NCI-H748 (cell line): ENCODE measurements at regions not wholly inside any gene's neighbourhood (a gene's known extent, or its start where the extent isn't known, plus 50 kb on each side); places are given as distances from the start of the nearest gene placed in this dataset.

ENCODE experiments used
- DNase-seq: peaks from one replicate; lab custom pipeline; 2025; ENCODE audit not compliant: unreplicated experiment; lab: John Stamatoyannopoulos, UW

- DNase-seq, result no peak
Observed at GRCh38 chr9:87115785-87116184, 168.5 kb upstream of the GAS1 start.

DNA sequence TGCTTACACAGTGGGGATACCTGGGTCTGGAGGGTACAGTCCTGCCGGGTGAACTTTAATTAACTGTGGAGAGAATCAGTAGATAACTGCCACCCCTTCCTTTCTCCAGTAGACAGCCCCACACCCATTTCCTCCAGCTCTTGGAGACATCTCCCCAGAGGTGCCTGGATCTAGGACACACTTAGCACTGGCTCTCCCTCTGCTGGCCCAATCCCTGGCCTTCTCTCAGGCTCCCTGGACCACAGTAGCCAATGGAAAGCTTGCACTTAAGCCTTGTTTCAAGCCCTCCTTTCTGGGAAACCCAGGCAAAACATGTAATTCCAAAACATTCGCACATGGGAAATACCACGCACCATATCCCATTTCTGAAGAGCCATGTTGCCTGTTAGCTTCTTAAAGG lies 169.2 kb upstream of the GAS1 start:
- no peak for DNase-seq

DNA sequence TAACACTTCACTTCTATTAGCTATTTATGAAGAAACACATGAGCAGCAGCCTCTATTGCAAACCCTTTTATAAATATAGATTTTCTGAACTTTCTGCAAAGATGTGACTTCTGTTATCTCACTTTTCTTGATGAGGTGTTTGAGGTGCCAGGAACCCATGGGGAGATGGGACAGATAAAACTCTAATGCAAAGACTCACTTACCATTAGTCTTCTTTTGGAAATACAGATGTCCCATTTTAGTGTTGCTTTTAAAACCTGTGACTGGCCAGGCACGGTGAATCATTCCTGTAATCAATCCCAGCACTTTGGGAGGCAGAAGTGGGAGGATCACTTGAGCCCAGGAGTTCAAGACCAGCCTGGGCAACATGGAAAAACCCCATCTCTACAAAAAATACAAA lies 171.3 kb upstream of the GAS1 start:
- no peak for DNase-seq

- no peak for DNase-seq
Observed at GRCh38 chr9:87119328-87119881, 172.1 kb upstream of the GAS1 start.

DNA sequence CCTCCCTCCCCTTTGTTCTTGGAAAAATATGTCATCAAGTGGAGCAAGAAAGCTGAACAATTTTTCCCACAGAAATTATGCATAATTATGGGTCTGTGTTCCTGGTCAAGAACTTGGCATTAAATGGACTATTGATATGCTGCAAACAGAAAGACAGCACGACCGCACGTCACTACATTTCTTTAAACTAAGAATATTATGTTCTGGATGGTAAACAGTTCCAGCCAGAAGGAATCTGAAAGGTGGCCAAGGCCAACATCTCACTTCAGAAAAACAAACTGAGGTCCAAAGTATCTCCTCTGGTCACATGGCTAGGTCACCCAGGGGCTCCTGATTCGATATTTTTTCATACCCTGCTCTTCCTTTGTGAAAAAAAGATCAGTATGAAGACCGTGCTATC lies 173.3 kb upstream of the GAS1 start:
- DNase-seq, result no peak

GRCh38 chr9:87122947-87123685 lies 175.8 kb upstream of the GAS1 start:
- no peak for DNase-seq

DNA sequence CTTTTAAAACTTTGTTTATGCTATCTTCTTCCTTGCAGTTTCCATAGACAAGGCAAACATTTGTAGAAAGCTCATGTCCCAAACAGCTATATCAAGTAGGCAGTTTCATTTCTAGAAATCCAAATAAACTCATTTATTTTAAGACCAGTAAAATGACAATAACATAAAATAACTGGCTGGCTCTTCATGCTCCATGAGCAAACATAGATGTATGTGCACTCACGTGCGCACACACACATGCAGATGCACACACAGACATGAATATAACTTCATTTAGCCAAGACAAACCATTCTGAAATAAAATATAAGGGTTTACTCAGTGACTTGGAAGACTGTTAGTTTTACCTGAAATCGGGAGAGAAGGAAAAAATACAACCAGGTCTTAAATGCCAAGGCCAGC lies 176.5 kb upstream of the GAS1 start:
- no peak for DNase-seq

DNA sequence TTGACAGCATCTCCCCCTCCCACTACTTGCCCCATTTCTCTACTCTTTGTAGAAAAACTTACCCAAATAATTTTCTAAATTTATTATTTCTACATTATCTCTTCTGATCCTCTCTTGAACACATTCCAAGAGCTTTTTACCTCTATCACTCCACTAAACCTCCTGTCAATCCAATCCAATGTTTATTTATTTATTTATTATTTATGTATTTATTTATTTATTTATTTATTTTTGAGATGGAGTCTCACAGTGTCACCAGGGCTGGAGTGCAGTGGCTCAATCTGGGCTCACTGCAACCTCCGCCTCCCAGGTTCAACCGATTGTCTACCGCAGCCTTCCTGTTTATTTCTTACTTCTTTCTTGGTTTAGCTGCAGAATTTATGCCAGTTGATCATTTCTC lies 178.5 kb upstream of the GAS1 start:
- DNase-seq, result no peak

- DNase-seq, result no peak
Observed at GRCh38 chr9:87127543-87127942, 180.2 kb upstream of the GAS1 start.

- no peak for DNase-seq
Observed at GRCh38 chr9:87127978-87128614, 180.8 kb upstream of the GAS1 start.

DNA sequence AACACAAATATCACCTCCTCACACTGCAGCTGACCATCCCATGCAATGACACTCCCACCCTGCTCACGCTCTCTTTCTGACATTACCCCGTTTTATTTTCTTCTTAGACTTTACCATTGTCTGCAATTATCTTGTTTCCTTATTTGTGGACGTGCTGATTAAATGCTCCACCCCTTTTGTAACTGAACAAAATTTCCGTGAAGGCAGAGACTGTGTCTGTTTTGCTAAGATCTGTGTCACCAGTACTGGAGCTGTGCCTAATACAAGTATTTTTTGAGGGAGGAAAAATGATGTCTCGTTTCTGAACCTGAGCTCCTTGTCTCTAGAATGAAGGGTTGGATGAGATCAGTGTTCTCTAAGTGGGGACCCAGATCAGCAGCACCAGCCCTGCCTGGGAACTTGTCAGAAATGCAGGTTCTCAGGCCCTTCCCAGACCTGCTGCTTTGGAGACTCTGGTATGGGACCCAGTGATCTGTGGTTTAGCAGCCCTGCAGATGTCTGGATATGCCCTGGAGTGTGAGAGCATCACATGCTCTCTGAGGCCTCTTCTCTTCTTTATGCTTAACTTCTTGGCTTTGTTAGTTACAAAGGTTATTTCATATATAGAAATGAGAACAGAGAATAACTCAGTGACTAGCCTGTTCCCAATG lies 181.7 kb upstream of the GAS1 start:
- no peak for DNase-seq

DNA sequence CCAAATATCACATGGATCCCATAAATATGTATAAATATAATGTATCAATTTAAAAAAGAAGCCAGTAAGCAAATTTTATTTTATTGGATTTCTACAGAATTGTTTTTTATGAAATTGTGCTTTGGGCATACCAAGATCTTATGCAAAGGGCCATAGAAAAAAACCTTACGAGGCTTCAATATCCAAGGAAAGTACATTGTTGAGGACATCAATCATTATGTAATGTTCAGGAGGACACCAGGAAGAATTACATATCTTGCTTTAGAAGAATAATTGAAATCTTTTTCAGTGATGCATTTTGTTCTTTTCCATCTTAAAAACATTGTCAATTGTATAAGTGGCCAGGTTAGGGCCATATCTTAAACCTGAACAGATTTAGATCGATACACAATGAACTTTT lies 187.8 kb upstream of the GAS1 start:
- no peak for DNase-seq

DNA sequence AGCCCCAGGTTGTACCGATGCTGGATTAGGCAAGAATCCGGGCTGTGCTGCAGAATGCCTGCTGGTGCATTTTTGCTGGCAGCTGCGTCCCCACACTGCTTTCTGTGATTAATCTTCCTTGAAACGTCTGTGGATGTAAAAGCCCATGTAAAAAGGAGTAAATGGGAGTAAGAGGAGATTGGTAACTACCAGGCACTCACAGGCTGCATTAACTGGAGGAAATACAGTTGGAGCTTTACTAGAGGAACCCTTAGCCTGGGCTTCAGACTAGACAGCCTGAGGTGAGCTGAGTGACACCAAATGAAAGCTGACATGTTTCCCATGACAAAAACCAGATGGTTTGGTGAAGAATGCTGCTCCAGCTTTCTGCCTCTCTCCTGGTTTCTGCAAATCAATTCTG lies 190.4 kb upstream of the GAS1 start:
- no peak for DNase-seq

DNA sequence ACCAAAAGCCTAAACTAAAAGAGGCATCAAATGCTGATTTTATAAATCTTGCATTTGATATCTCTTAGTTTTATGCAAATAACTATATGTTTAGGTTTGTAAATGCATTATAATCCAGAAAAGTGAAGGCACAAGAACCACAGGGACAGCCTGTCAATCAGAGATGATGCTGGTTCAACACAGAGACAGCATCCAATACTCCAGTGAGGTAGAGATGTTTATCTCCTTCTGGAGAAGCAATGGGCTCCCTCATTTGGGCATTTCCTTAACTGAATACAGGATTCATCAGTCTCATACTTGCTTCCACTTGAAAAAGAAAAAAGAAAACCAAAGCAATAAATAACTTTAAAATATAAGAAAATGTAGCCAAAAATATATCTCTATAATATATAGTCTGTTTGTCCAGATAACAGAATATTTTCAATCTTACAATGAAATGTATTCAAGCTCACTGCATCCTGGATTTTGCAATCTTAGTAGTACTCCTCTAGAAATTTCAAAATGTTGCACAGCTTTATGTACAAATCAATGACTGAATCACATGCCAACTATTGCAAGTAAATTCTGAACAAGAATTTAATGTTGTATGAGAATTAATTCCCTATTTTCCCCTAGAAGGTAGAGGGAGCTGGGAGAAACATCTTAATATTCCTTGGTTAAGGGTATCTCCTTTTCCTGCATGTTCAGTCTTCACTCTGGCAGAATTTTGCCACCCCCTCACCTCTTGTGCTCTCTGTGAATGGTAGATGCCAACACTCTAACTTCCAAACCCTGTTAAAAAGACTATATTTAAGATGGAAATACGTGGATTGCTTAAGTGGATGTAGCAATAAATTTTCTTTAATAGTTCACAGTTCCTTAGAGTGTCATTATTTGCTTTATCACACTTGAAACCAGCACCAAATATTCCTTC lies 191.1 kb upstream of the GAS1 start:
- DNase-seq, result no peak

DNA sequence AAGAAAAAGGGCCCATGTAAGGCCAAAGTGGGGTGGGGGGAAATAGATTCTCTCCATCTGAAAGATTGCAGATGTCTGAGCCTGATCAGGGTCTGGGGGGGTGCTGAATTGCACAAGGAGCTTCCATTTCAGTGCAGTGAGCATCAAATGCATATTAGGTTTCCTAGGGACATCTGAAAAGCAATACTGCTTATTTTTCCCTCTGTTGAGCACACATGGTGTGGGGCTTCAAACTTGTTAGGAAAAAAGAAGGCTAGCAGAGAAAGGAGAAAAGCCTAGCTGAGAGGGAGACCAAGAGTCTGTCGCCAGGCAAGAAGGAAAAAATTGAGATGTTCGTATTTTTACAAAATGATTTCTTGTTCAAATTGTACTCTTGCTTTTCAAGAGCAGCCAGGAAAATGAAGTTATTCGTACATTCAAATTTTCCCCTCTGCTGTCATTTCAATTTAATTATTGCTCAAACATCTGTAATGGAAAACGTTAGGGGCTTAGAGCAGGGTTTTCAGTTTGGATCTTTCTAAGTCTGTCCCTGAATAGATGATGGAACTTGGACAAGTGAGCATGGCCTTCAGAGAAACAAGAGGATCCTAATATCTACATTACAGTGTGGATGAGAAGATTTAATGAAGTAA lies 191.9 kb upstream of the GAS1 start:
- DNase-seq, result no peak

DNA sequence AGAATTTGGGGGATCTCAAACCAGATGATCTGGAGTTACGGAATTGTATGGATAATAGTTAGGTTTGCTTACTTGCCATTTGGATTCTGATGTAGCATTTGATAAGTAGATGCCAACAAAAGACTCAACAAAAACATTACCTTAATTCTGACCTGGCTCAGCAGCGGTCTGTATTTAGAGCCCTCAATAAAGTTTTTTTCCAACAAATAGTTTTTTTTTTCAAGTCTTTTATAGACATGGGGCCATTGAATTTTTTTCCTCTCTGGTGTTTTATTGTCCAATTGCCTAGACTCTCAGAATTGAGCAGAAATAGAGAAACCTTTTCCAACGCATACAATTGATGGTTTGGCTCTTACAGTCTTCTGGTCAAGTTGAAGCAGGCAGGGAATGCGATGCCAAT lies 192.8 kb upstream of the GAS1 start:
- no peak for DNase-seq

- DNase-seq, result no peak
Observed at GRCh38 chr9:87140605-87141109, 193.4 kb upstream of the GAS1 start.

GRCh38 chr9:87141124-87141523 lies 193.8 kb upstream of the GAS1 start:
- DNase-seq, result peak; percentile 42

- peak; percentile 13 for DNase-seq
Observed at GRCh38 chr9:87146933-87147332, 199.6 kb upstream of the GAS1 start.

DNA sequence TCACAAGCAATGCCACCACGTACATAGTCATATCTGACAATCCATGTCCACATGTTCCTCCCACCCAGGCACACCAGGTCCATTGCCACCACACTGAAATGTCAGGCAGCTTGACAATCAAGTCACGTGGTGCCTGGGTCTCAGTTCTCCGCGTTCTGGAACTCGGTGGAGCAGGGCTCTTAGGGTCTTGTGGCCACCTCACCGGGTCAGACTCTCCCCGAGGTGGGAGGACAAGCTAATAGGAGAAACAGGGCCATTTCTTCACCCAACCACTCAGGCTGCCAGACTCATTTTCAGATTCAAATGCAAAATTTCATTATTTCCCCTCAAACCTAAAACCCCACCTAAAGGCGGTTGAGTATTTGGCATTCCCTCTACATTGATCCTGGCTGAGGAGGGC lies 200.5 kb upstream of the GAS1 start:
- DNase-seq, result no peak
